SK-N-MC (cell line): ENCODE measurements at regions not wholly inside any gene's neighbourhood (a gene's known extent, or its start where the extent isn't known, plus 50 kb on each side); places are given as distances from the start of the nearest gene placed in this dataset.

ENCODE experiments used
- EZH2 ChIP-seq: fragments of 200-600 bp; sonication (generic); IDR thresholded peaks from one replicate; pipeline ENCODE4 v1.6.1; 2017; ENCODE audit warnings: antibody characterized with exemption
- POLR2AphosphoS5 ChIP-seq: IDR thresholded peaks from 2 replicates; pipeline ENCODE4 v1.6.1; 2012; ENCODE audit warnings: mild to moderate bottlenecking, low read depth, low read length, borderline replicate concordance

DNA sequence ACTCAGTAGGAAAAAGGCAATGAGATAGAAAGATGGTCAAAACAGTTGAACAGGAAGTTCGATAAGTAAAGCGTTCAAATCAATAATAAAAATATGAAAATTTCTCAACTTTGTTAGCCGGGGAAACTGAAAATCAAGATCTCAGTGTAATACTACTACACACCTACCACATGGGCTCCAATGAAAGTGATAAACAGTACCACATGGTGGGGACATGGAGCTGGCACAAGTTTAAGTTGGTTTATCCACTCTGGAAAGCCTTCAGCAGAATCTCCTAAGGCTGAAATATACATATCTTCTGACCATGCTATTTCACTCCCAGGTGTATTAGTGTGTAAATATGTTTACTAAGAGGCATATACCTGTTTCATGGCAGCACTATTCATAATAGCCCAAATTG lies 126.8 kb downstream of the NXNL2 start:
- no peak for TF ChIP-seq EZH2
- no peak for TF ChIP-seq POLR2AphosphoS5
